ENCODE measurements at regions not wholly inside any gene's neighbourhood (a gene's known extent, or its start where the extent isn't known, plus 50 kb on each side); places are given as distances from the start of the nearest gene placed in this dataset.
A peak's percentile ranks its signal among the peaks of the same experiment; 100 is the strongest.

- Histone ChIP-seq H3K9ac (ENCODE audit: insufficient read depth in 1 of 2, low read length in 2 of 2) (no peak overlapping the region), H3K36me3 (ENCODE audit: control insufficient read depth in 4 of 4, insufficient read depth in 4 of 4, low read length in 4 of 4) (no peaks in the 10 kb centered on the region)
- no peak for TF ChIP-seq CTCF (IDR thresholded peaks at IDR 0.05; ENCODE audit: control extremely low read depth, extremely low read depth)
Observed at GRCh38 chr4:181388061-181388460, 855.1 kb upstream of the TENM3 start.

GRCh38 chr4:181416966-181417365, 826.2 kb upstream of the TENM3 start:
- Histone ChIP-seq H3K4me1 (ENCODE audit: control insufficient read depth in 5 of 5, insufficient read depth in 5 of 5, low read length in 5 of 5) (peaks cover 0 to 9% (median 3%) of the 10 kb centered on the region in 5 donors), H3K27me3 (ENCODE audit: control insufficient read depth in 3 of 3, insufficient read depth in 3 of 3, low read length in 2 of 3) (no peaks in the 10 kb centered on the region), H3K36me3 (ENCODE audit: control insufficient read depth in 4 of 4, insufficient read depth in 4 of 4, low read length in 4 of 4) (no peaks in the 10 kb centered on the region), H3K9ac (ENCODE audit: insufficient read depth in 1 of 2, low read length in 2 of 2) (no peak overlapping the region), H3K27ac (ENCODE audit: low read depth in 1 of 2, low read length in 1 of 2) (no peak overlapping the region), H3K4me3 (no peak overlapping the region), H3K9me3 (ENCODE audit: control insufficient read depth in 4 of 4, insufficient read depth in 3 of 4, low read length in 3 of 4) (no peaks in the 10 kb centered on the region)
- no peak for ATAC-seq (ENCODE audit: insufficient read depth, low FRiP score)
- TF ChIP-seq CTCF (IDR thresholded peaks at IDR 0.05; ENCODE audit: control extremely low read depth, extremely low read depth), result no peak
- 70 to 76% methylated on average over 1 of the region's 1 CpG for WGBS, 2 donors
- peak in 2 of 3 donors; percentile 35 to 54 for DNase-seq

More at GRCh38 chr4:181388061-181388460, 855.1 kb upstream of the TENM3 start:
- DNase-seq (no peak), ATAC-seq (ENCODE audit: insufficient read depth, low FRiP score) (no peak)
- no peaks in the 10 kb centered on the region for H3K9me3 ChIP-seq (ENCODE audit: control insufficient read depth in 4 of 4, insufficient read depth in 3 of 4, low read length in 3 of 4)
- no peaks in the 10 kb centered on the region for H3K4me1 ChIP-seq (ENCODE audit: control insufficient read depth in 5 of 5, insufficient read depth in 5 of 5, low read length in 5 of 5)
- H3K27ac ChIP-seq (ENCODE audit: low read depth in 1 of 2, low read length in 1 of 2), result no peak overlapping the region
- no peak overlapping the region for H3K4me3 ChIP-seq
- no peaks in the 10 kb centered on the region for H3K27me3 ChIP-seq (ENCODE audit: control insufficient read depth in 3 of 3, insufficient read depth in 3 of 3, low read length in 2 of 3)
- 88 to 93% methylated on average over 1 of the region's 1 CpG for WGBS, 2 donors

GRCh38 chr4:181418496-181418895, 824.7 kb upstream of the TENM3 start:
- Histone ChIP-seq H3K27me3 (ENCODE audit: control insufficient read depth in 3 of 3, insufficient read depth in 3 of 3, low read length in 2 of 3) (no peaks in the 10 kb centered on the region), H3K4me3 (no peak overlapping the region), H3K36me3 (ENCODE audit: control insufficient read depth in 4 of 4, insufficient read depth in 4 of 4, low read length in 4 of 4) (no peaks in the 10 kb centered on the region), H3K9ac (ENCODE audit: insufficient read depth in 1 of 2, low read length in 2 of 2) (no peak overlapping the region), H3K27ac (ENCODE audit: low read depth in 1 of 2, low read length in 1 of 2) (no peak overlapping the region), H3K4me1 (ENCODE audit: control insufficient read depth in 5 of 5, insufficient read depth in 5 of 5, low read length in 5 of 5) (peaks cover 0 to 9% (median 3%) of the 10 kb centered on the region in 5 donors), H3K9me3 (ENCODE audit: control insufficient read depth in 4 of 4, insufficient read depth in 3 of 4, low read length in 3 of 4) (no peaks in the 10 kb centered on the region)
- ATAC-seq (ENCODE audit: insufficient read depth, low FRiP score) (no peak), DNase-seq (peak; percentile 37 to 71 (median 44))
- 47 to 66% methylated on average over 8 of the region's 8 CpGs for WGBS, 2 donors
- no peak for TF ChIP-seq CTCF (IDR thresholded peaks at IDR 0.05; ENCODE audit: control extremely low read depth, extremely low read depth)

GRCh38 chr4:181420950-181421349, 822.3 kb upstream of the TENM3 start:
- 21 to 60% methylated on average over 2 of the region's 2 CpGs for WGBS, 2 donors
- Histone ChIP-seq H3K27ac (ENCODE audit: low read depth in 1 of 2, low read length in 1 of 2) (no peak overlapping the region), H3K4me3 (no peak overlapping the region), H3K27me3 (ENCODE audit: control insufficient read depth in 3 of 3, insufficient read depth in 3 of 3, low read length in 2 of 3) (no peaks in the 10 kb centered on the region), H3K4me1 (ENCODE audit: control insufficient read depth in 5 of 5, insufficient read depth in 5 of 5, low read length in 5 of 5) (peaks cover 0 to 9% (median 3%) of the 10 kb centered on the region in 5 donors), H3K9ac (ENCODE audit: insufficient read depth in 1 of 2, low read length in 2 of 2) (no peak overlapping the region), H3K9me3 (ENCODE audit: control insufficient read depth in 4 of 4, insufficient read depth in 3 of 4, low read length in 3 of 4) (no peaks in the 10 kb centered on the region), H3K36me3 (ENCODE audit: control insufficient read depth in 4 of 4, insufficient read depth in 4 of 4, low read length in 4 of 4) (no peaks in the 10 kb centered on the region)
- no peak for ATAC-seq (ENCODE audit: insufficient read depth, low FRiP score)
- no peak for DNase-seq
- no peak for TF ChIP-seq CTCF (IDR thresholded peaks at IDR 0.05; ENCODE audit: control extremely low read depth, extremely low read depth)
